Sigmoid colon (tissue), 4 donors: ENCODE measurements at regions not wholly inside any gene's neighbourhood (a gene's known extent, or its start where the extent isn't known, plus 50 kb on each side); places are given as distances from the start of the nearest gene placed in this dataset.

Experiments
- CTCF ChIP-seq, 4 experiments: fragments of 450-650 bp in 3 of 4; fragments of 200-600 bp in 1 of 4; IDR thresholded peaks; one replicate each; pipeline ENCODE4 v1.5.1; 2016 to 2019; ENCODE audit warnings: antibody characterized with exemption in 4 of 4, mild to moderate bottlenecking in 3 of 4, moderate library complexity in 2 of 4
- POLR2AphosphoS5 ChIP-seq, 4 donors: sonication (generic); formaldehyde crosslinking; IDR thresholded peaks; one replicate each; pipeline ENCODE4 v1.6.1; 2017; ENCODE audit warnings: antibody characterized with exemption in 4 of 4

GRCh38 chr2:19818543-19818942 is 83.2 kb downstream of the TTC32 start:
- TF ChIP-seq CTCF (IDR thresholded peaks at IDR 0.05), result no peak
- TF ChIP-seq POLR2AphosphoS5 (IDR thresholded peaks at IDR 0.05), result no peak
